ENCODE measurements at regions not wholly inside any gene's neighbourhood (a gene's known extent, or its start where the extent isn't known, plus 50 kb on each side); places are given as distances from the start of the nearest gene placed in this dataset.

DNA sequence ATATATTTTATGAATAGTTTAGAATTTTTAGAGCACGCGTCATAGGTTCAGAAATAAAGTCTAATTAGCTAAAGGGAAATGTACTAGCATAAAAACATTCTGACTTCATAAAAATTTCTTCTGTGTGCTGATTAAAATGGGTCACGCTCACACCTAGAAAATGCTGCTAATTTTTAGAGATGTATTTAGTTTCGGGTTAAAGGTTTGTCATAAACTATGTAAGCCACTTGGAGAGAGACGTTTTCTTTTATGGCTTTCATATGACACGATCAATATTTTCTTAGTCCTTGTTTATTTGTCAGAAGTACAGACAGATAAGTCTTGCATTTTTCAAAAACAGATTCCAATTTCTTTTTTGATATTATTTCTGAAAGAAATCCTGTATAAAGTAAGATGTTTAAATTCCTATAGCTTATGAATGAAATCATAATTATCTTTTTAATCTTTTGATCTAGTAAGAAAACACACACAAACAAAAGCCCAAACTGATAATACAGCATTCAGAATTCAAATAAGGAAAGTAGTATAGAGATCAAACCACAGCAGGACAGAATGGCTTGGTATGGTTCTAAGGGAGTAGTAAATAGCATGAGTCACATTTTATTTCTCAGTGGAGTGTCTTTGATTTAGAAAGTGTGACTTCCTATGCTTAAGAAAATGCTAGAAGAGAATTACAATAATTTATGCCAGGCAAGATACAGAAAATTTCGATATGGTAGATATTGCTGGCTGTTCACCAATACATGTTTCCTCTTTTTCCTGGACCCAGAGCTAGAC is 236.6 kb downstream of the GPD2 start:
- no peaks in the 10 kb centered on the region for H3K36me3 ChIP-seq
- H3K4me1 ChIP-seq, result no peaks in the 10 kb centered on the region
- TF ChIP-seq, protein P1, sequence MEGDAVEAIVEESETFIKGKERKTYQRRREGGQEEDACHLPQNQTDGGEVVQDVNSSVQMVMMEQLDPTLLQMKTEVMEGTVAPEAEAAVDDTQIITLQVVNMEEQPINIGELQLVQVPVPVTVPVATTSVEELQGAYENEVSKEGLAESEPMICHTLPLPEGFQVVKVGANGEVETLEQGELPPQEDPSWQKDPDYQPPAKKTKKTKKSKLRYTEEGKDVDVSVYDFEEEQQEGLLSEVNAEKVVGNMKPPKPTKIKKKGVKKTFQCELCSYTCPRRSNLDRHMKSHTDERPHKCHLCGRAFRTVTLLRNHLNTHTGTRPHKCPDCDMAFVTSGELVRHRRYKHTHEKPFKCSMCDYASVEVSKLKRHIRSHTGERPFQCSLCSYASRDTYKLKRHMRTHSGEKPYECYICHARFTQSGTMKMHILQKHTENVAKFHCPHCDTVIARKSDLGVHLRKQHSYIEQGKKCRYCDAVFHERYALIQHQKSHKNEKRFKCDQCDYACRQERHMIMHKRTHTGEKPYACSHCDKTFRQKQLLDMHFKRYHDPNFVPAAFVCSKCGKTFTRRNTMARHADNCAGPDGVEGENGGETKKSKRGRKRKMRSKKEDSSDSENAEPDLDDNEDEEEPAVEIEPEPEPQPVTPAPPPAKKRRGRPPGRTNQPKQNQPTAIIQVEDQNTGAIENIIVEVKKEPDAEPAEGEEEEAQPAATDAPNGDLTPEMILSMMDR (IDR thresholded peaks at IDR 0.05), result no peak
- H3K27me3 ChIP-seq, result no peaks in the 10 kb centered on the region
- H3K9me3 ChIP-seq, result peaks cover 0 to 6% (median 0%) of the 10 kb centered on the region in 3 donors
- no peak overlapping the region for H3K27ac ChIP-seq
- intact Hi-C loops (cut with DNase I; ENCODE audit: low total_unique reads), result no loop called here
- H3K4me3 ChIP-seq, result no peak overlapping the region
- no peak for DNase-seq

DNA sequence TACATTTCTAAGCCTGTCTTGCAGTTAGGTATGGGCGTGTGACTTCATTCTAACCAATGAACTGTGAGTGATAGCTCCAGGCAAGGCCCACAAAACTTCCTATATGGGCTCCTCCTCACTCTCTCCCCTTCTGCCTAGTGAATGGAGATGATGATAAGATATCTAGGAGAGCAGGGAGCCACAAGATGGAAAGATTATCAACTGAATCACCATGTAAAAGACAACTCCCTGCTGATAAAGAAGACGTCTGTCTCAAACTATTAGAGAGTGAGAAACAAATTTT is 237.1 kb downstream of the GPD2 start:
- Histone ChIP-seq H3K4me1 (no peaks in the 10 kb centered on the region), H3K36me3 (no peaks in the 10 kb centered on the region), H3K27ac (no peak overlapping the region), H3K9me3 (peaks cover 0 to 1% (median 0%) of the 10 kb centered on the region in 3 donors), H3K27me3 (no peaks in the 10 kb centered on the region), H3K4me3 (no peak overlapping the region)
- intact Hi-C loops (cut with DNase I; ENCODE audit: low total_unique reads), result no loop called here
- no peak for DNase-seq
- TF ChIP-seq, protein P1 (IDR thresholded peaks at IDR 0.05), result no peak

DNA sequence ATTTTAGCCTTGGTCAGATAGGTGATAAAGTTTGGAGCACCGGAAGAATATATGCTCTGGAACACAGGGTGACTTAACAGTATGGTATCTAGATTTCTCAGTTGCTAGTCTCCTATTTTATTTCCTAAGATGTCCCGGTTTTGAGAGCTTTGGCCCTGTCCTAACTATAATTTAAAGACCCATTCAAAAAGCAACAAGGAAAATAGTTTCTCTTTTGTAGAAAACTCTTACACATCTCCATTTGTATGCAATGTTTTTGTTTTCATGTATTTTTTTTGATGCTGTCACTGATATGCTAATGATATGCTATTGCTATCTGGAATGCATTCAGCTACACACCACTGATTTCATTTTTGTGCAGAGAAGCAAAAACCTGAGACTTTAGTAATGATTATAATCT is 237.8 kb downstream of the GPD2 start:
- no peaks in the 10 kb centered on the region for H3K9me3 ChIP-seq
- TF ChIP-seq, protein P1 (IDR thresholded peaks at IDR 0.05), result no peak
- H3K36me3 ChIP-seq, result no peaks in the 10 kb centered on the region
- H3K27me3 ChIP-seq, result no peaks in the 10 kb centered on the region
- H3K27ac ChIP-seq, result no peak overlapping the region
- intact Hi-C loops (cut with DNase I; ENCODE audit: low total_unique reads), result no loop called here
- no peaks in the 10 kb centered on the region for H3K4me1 ChIP-seq
- DNase-seq, result no peak
- H3K4me3 ChIP-seq, result no peak overlapping the region

DNA sequence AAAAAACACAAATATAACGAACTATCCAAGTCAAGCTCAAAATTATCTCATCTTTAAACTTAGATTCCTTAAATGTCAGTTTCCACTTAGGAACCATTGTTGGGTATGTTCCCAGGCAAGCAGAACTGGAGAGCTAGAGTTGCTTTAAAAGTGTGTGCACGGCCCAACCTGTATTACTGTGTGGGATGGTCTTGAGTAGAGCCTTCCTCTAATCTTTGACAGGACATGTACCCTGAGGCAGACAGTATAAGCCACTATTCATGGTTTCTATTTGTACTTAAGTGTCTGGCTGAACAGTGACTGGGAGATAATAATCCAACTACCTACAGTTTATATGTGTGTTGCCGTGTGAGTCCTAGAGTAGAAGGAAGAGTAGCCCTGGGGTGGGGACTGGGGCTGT is 239.7 kb downstream of the GPD2 start:
- TF ChIP-seq, protein P1 (IDR thresholded peaks at IDR 0.05), result no peak
- no peak overlapping the region for H3K4me3 ChIP-seq
- DNase-seq, result no peak
- no peak overlapping the region for H3K27ac ChIP-seq
- intact Hi-C loops (cut with DNase I; ENCODE audit: low total_unique reads), result no loop called here
- H3K9me3 ChIP-seq, result no peaks in the 10 kb centered on the region
- no peaks in the 10 kb centered on the region for H3K4me1 ChIP-seq
- H3K27me3 ChIP-seq, result no peaks in the 10 kb centered on the region
- no peaks in the 10 kb centered on the region for H3K36me3 ChIP-seq

DNA sequence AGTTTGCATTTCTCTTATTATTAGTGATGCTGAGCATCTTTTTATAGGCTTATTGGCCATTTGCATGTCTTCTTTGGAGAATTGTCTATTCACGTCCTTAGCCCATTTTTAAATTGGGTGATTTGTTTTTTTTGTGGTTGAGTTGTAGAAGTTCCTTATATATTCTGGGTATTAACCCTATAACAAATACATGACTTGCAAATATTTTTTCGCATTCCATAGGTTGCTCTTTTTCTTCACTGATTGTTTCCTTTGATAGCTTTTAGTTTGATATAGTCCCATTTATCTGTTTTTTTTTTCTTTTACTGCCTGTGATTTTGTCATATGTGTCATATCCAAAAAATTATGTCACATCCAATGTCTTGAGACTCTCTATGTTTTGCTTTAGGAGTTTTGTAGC is 243.6 kb downstream of the GPD2 start:
- TF ChIP-seq, protein P1 (IDR thresholded peaks at IDR 0.05), result no peak
- Histone ChIP-seq H3K4me1 (no peaks in the 10 kb centered on the region), H3K36me3 (no peaks in the 10 kb centered on the region), H3K27ac (no peak overlapping the region), H3K9me3 (no peaks in the 10 kb centered on the region), H3K4me3 (no peak overlapping the region), H3K27me3 (no peaks in the 10 kb centered on the region)
- intact Hi-C loops (cut with DNase I; ENCODE audit: low total_unique reads), result no loop called here
- no peak for DNase-seq

DNA sequence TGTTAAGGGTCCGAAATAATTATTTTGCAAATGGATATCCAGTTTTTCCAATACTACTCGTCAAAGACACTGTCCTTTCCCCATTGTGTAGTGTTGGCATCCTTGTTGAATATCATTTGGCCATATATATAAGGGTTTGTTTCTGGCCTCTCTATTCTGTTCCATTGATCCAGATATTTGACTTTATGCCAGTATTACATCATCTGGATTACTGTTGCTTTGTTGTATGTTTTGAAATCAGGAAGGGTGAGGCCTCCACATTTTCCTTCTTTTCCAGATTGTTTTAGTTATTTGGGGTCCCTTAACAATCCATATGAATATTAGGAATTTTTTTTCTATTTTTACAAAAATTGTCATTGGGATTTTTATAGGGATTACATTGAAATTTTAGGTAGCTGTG is 244.1 kb downstream of the GPD2 start:
- Histone ChIP-seq H3K9me3 (no peaks in the 10 kb centered on the region), H3K27me3 (no peaks in the 10 kb centered on the region), H3K36me3 (no peaks in the 10 kb centered on the region), H3K4me3 (no peak overlapping the region), H3K4me1 (no peaks in the 10 kb centered on the region), H3K27ac (no peak overlapping the region)
- TF ChIP-seq, protein P1 (IDR thresholded peaks at IDR 0.05), result no peak
- DNase-seq, result no peak
- intact Hi-C loops (cut with DNase I; ENCODE audit: low total_unique reads), result no loop called here
